ENCODE measurements at regions not wholly inside any gene's neighbourhood (a gene's known extent, or its start where the extent isn't known, plus 50 kb on each side); places are given as distances from the start of the nearest gene placed in this dataset.

- no peak for DNase-seq
Observed at GRCh38 chr3:70789878-70790277, 477.4 kb upstream of the MDFIC2 start.

GRCh38 chr3:70780790-70781189 lies 468.4 kb upstream of the MDFIC2 start:
- no peak for DNase-seq

DNA sequence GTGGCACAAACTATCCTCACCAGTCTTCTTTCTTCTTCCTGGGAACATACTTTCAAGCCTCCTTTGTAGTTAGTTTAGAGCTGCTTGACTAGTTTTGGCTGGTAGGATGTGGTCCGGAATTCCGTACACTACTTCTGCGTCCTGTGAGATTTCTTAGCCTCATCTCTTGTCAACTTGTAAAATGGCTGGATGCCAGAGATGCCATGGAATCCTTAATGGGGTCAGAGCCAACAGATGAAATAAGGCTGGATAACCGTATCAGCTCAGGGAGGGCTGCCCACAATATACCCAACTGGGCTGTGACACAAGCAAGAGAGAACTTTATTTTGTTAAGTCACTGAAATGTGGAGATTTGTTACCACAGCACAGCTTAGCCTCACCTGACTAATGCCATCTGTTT lies 466.9 kb upstream of the MDFIC2 start:
- DNase-seq = no peak

DNA sequence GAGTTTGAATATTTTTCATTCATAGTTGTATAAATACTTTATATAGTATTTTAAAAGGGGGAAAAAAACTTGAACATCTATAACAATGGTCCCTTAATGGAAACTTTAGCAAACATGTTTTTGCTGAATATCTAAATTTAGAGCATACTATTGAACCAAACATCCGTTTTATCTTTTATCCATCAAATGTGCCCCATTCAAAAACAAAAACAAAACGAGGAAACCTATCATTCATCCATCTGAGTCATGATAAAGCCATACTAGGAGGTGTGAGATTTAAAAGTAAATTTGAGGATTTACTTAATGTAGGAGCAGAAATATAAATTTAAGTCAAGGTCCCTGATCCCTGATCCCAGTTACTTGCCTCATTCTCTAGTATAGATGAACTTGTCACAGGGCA lies 463.6 kb upstream of the MDFIC2 start:
- no peak for DNase-seq

GRCh38 chr3:70775257-70775656 lies 462.8 kb upstream of the MDFIC2 start:
- DNase-seq = no peak

DNA sequence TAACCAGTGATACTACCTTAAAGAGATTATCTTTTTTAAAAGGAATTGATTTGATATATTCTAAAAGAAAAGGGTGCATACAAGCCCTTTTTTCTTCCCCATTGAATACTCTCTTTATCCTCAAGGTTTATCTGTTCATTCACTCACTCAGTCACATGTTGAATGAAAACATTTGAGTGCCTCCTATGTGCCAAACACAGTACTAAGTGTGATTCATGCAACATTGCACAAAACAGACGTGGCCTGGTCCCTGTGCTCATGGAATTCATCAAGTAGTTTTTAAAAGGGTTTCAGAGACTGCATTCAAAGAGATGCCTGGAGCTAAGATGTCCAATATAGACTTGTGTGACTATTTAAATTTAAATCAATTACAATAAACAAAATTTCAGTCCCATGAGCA lies 462.2 kb upstream of the MDFIC2 start:
- no peak for DNase-seq

GRCh38 chr3:70771426-70772147 lies 459.1 kb upstream of the MDFIC2 start:
- DNase-seq = no peak

DNA sequence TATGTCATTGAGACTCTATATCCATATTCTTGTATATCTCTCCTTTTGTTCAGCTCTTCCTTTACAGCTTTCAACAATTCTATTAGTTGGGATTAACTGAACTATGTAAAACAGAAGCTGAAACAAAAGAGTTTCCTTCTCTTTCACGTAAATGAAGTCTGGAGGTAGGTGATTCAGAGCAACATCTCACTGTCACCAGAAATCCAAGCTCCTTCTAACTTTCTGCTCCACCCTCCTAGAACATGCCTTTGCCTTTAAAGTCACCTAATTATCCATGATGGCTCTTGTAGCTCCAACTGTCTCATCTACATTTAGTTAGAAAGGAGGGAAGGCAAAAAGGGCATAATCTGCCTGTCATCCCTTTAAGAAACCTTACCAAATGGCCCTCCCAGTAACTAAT lies 458.2 kb upstream of the MDFIC2 start:
- no peak for DNase-seq

DNA sequence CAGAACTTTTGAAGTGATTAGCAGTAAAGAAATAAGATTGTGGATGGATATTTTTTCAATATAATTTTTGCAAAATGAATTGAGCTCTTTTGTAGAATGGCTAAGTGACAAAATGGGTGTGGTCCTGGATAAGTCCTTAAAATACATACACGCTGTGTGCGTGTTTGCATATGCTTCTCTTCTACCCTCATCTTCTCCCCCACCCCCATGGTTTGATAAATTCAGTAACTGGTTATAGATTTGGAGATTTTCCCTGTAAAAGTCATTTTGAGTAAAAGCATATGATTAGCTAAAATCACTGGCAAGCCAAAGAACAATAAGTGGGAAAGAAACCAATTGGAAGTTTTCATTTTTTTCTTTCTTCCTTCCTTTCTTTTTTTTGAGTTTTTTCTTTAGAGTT lies 453.9 kb upstream of the MDFIC2 start:
- DNase-seq = no peak

DNA sequence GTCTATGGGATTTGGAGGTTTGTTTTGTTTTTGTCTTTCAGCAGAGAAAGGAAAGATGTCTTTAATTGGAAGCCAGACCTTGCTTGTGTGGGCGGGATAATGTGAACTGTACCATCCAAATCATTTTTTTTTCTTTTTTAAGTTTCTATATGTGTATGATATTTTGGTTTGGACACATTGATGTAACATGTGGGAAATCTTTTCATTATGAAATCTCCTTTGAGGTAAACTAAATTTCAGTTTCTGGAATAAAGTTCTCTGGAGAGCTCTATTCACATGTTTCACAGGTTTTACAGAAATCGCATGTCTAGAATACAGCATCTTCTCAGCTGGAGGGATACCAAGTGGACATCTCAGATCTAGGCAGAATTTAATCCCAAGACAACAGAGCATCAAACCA lies 451.5 kb upstream of the MDFIC2 start:
- no peak for DNase-seq

DNA sequence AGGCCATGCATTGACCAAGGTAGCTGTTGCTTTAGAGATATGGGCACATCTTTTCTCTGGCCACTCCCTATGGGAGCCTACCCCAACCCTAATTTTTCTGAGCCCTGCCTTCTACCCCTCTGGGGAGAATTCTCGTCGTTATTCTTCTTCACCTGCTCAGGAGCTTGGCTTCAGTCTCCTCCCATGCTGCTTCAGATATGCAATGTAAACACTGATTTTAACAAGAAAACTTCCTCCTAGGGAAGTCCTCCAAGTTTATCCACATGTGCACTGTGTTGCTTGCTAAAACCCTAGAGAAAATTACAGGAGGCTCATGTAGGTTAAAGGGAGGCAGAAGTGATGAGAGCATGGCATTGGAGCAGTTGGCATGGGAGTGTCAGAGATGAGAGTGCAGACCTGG lies 445.2 kb upstream of the MDFIC2 start:
- no peak for DNase-seq

GRCh38 chr3:70755526-70755925 lies 443.1 kb upstream of the MDFIC2 start:
- DNase-seq = no peak

DNA sequence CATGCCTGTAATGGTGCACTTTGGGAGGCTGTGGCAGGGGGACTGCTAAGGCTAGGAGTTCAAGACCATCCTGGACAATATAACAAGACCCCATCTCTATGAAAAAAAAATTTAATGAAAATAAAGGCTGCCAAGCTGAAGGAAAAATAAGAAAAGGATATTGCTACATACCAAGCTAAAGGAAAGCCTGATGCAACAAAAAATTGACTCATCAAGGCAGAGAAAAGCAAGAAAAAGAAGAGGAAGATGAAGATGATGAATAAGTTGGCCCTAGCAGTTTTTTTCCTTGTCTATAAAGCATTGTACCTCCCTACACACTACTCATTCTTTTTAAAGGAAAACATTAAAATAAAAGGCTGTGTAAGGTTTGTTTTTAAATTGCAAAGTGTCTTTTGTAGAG lies 441.9 kb upstream of the MDFIC2 start:
- no peak for DNase-seq

- no peak for DNase-seq
Observed at GRCh38 chr3:70753572-70753971, 441.1 kb upstream of the MDFIC2 start.

GRCh38 chr3:70752051-70752450 lies 439.6 kb upstream of the MDFIC2 start:
- no peak for DNase-seq

DNA sequence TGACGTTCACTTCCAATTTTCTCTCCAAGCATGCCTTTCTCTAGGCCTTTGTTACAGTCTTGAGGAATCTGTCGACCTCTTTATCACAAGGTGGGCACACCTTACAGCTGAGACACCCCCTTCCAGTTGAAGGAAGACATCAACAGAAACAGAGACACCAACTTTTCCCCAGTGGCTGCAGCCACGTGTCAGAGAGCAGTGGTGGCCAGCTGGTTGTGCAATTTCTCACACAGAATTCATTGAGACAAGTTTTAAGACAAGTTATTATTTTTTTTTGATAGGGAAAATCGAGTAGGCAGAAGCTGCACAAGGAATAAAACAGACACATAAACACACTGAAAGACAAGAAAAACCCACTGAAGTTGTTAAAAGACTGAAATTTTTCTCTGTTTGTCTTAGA lies 436.7 kb upstream of the MDFIC2 start:
- no peak for DNase-seq

DNA sequence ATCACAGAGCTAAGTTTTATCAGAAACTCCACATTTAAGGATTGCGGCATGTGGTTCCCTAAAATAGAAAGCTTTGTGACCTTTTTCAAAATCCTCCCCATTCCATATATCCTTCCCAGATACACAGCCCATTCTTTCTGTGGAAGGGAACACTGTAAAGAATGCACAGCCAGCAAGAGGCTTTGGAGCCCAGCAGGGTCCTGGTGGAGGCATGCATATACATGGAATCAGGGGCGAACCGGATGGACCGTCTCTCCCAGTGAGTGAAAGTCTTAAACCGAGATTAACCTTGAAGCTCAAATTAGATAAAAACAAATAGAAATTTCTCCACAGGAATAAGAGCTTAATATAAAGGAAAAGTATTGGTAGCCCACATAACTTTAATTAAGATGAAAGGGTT lies 436.2 kb upstream of the MDFIC2 start:
- no peak for DNase-seq

- DNase-seq = no peak
Observed at GRCh38 chr3:70747847-70748246, 435.4 kb upstream of the MDFIC2 start.

GRCh38 chr3:70744536-70744935 lies 432.1 kb upstream of the MDFIC2 start:
- DNase-seq = no peak

GRCh38 chr3:70743754-70744153 lies 431.3 kb upstream of the MDFIC2 start:
- DNase-seq = no peak

DNA sequence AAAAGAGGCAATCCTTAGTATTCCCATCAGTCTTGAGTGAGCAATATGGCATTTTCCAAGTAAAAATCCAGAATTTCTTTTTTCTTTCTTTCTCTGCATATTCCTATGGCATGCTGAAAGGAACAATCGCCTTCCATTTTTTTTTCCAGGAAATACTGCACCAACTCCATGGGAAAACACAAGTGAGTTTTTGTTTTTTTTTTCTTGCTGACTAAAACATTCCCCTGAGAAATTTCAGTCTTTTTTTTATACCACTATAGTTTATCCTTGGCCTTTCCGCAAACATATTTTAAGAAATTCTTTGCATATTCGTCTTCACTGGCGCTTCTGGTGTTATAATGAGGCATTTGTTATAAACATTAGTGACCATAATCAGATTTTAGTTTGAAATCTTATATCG lies 429.6 kb upstream of the MDFIC2 start:
- no peak for DNase-seq

- DNase-seq = no peak
Observed at GRCh38 chr3:70740872-70741271, 428.4 kb upstream of the MDFIC2 start.

DNA sequence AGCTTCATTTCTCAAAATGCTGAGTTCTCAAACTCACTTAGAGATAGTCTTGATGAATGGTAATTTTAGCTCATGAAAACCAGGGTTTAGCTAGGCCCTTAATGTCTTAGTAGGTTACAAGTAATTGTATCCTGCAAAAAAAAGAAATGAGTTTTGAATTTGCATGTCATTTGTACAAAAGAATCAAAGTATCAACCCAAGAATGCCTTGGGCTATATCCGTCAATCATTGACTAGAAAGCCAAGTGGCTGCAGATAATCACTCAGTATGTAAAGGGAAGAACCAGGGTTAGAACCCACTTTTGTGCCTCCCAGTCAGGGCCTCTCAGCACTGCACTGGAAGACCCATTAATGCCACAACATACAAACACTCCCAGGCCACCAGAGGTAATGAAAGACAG lies 427.6 kb upstream of the MDFIC2 start:
- DNase-seq = no peak

GRCh38 chr3:70738291-70738681 lies 425.8 kb upstream of the MDFIC2 start:
- DNase-seq = no peak

DNA sequence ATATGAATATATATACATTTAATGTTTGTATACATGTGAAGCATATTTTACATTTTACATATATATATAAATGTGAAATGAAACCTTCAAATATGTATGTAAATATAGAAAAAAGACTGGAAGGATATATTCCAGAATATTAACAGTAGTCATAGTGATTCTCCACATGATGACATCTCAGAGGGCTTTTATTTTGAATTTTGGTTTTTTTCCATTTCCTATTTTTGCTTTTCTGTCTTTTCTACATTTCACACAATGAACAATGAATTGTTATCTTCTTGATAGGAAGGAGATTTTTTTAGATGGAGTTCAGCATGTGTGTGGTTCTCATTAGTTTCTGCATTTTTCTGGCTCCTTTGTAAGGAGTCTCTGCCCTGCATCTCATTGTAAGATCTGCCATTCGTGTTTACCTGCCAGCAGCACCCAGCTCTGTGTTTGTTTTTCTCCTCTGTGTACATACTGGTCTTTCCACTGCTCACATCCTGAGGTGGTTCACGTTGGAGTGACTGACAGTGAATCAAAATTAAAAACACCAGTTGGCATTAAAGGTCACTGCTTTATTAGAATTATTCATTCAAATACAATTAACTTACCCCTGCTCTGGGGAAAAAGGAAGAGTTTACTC lies 425.3 kb upstream of the MDFIC2 start:
- DNase-seq = no peak
